AG04449 (cell line): ENCODE measurements at regions not wholly inside any gene's neighbourhood (a gene's known extent, or its start where the extent isn't known, plus 50 kb on each side); places are given as distances from the start of the nearest gene placed in this dataset.

Experiments
- CTCF ChIA-PET: fragments of 350-600 bp; formaldehyde crosslinking; extraction: SDS; loops from one replicate; lab custom pipeline; 2021; ENCODE audit warnings: antibody characterized with exemption; lab: Yijun Ruan, JAX
- POLR2A ChIA-PET: fragments of 400-600, 350-600 bp; formaldehyde crosslinking; extraction: SDS; loops from one replicate; lab custom pipeline; 2020; ENCODE audit warnings: antibody characterized with exemption, inconsistent platforms; lab: Yijun Ruan, JAX
- DNase-seq: peaks from one replicate; pipeline ENCODE4 v3.0.0-alpha.2; 2010; ENCODE audit warnings: low read depth, low spot score
- H3K4me3 ChIP-seq: 2 replicates; pipeline ENCODE4 v1.5.1; 2011; ENCODE audit warnings: low read depth, mild to moderate bottlenecking, control low read depth, low read length
- CTCF ChIP-seq: IDR thresholded peaks from one replicate; pipeline ENCODE4 v1.5.1; 2011; ENCODE audit warnings: mild to moderate bottlenecking, moderate library complexity, low read length, control low read depth, inconsistent platforms; ENCODE audit not compliant: insufficient read depth; ENCODE audit errors: missing control alignments

- no peak for DNase-seq
- TF ChIP-seq CTCF: no peak
- H3K4me3 ChIP-seq: no peak overlapping the region
- POLR2A ChIA-PET: no interaction called here
- CTCF ChIA-PET: no interaction called here
These were observed 281.9 kb upstream of the TLE4 start for GRCh38 chr9:79289856-79290255.

GRCh38 chr9:79292731-79293280 is 279.0 kb upstream of the TLE4 start:
- ChIA-PET POLR2A (no interaction called here), CTCF (no interaction called here)
- TF ChIP-seq CTCF: no peak
- H3K4me3 ChIP-seq: no peak overlapping the region
- DNase-seq: no peak

GRCh38 chr9:79300068-79300467 is 271.7 kb upstream of the TLE4 start:
- ChIA-PET CTCF (no interaction called here), POLR2A (no interaction called here)
- no peak for DNase-seq
- no peak for TF ChIP-seq CTCF
- H3K4me3 ChIP-seq: no peak overlapping the region

- H3K4me3 ChIP-seq: no peak overlapping the region
- ChIA-PET POLR2A (no interaction called here), CTCF (interaction anchor here (1.2 kb wide), 1 partner anchor 171 kb away, joined by 3 read pairs; no protein-coding TSS in a partner anchor)
- DNase-seq: no peak
- no peak for TF ChIP-seq CTCF
These were observed 270.7 kb upstream of the TLE4 start for GRCh38 chr9:79301085-79301484.

GRCh38 chr9:79301551-79302391 is 270.0 kb upstream of the TLE4 start:
- CTCF ChIA-PET: interaction anchor here (1.2 kb wide), 1 partner anchor 172 kb away, joined by 3 read pairs; no protein-coding TSS in a partner anchor
- no peak for DNase-seq

More at GRCh38 chr9:79301551-79302391, 270.0 kb upstream of the TLE4 start:
- no peak overlapping the region for H3K4me3 ChIP-seq
- POLR2A ChIA-PET: no interaction called here
- no peak for TF ChIP-seq CTCF
